ENCODE measurements at regions not wholly inside any gene's neighbourhood (a gene's known extent, or its start where the extent isn't known, plus 50 kb on each side); places are given as distances from the start of the nearest gene placed in this dataset.

- Mint-ChIP-seq H3K27me3 (ENCODE audit: low read depth in 3 of 3) (no peaks in the 10 kb centered on the region), H3K36me3 (no peaks in the 10 kb centered on the region), H3K27ac (no peak overlapping the region), H3K4me3 (no peak overlapping the region), H3K4me1 (no peaks in the 10 kb centered on the region), H3K9me3 (peaks cover 0 to 2% (median 0%) of the 10 kb centered on the region in 7 donors)
- H3K36me3 ChIP-seq (replicated peaks in 1 of 2; ENCODE audit: control insufficient read depth in 1 of 2, insufficient read depth in 2 of 2, low read length in 2 of 2) = no peaks in the 10 kb centered on the region
- no peak overlapping the region for H3K4me2 ChIP-seq (replicated peaks; ENCODE audit: extremely low read depth, low read length, poor library complexity, severe bottlenecking)
- no peaks in the 10 kb centered on the region for H3K79me2 ChIP-seq (ENCODE audit: insufficient read depth, low read length)
- H3K9ac ChIP-seq (ENCODE audit: insufficient read depth, low read length, poor library complexity, severe bottlenecking) = no peak overlapping the region
- no peak for TF ChIP-seq CTCF (IDR thresholded peaks at IDR 0.05)
- intact Hi-C loops (cut with micrococcal nuclease) = no loop called here
- H3K27ac ChIP-seq (ENCODE audit: low read depth in 1 of 2, low read length in 2 of 2) = no peak overlapping the region
- no CpG with 5 or more reads among the region's 3 CpGs for WGBS (ENCODE audit: insufficient coverage)
- H4K20me1 ChIP-seq (ENCODE audit: insufficient read depth, low read length) = no peaks in the 10 kb centered on the region
- DNase-seq = no peak
- no peaks in the 10 kb centered on the region for H3K4me1 ChIP-seq (ENCODE audit: control insufficient read depth in 1 of 2, insufficient read depth in 2 of 2, low read length in 2 of 2)
- H3K9me3 ChIP-seq (replicated peaks in 1 of 2; ENCODE audit: control insufficient read depth in 1 of 2, insufficient read depth in 1 of 2, low read length in 2 of 2) = no peaks in the 10 kb centered on the region
- no peaks in the 10 kb centered on the region for H3K27me3 ChIP-seq (ENCODE audit: control insufficient read depth in 2 of 2, insufficient read depth in 2 of 2, low read length in 2 of 2)
- no peak overlapping the region for H3K4me3 ChIP-seq (replicated peaks in 1 of 3; ENCODE audit: low read depth in 2 of 3, low read length in 3 of 3)
- no peak overlapping the region for H2AFZ ChIP-seq (ENCODE audit: insufficient read depth, low read depth, low read length, poor library complexity, severe bottlenecking)
Measured at GRCh38 chr6:85116475-85116874, 333.4 kb upstream of the NT5E start.

GRCh38 chr6:85115876-85116275 is 334.0 kb upstream of the NT5E start:
- TF ChIP-seq CTCF (IDR thresholded peaks at IDR 0.05) = no peak
- Histone ChIP-seq H3K4me1 (ENCODE audit: control insufficient read depth in 1 of 2, insufficient read depth in 2 of 2, low read length in 2 of 2) (no peaks in the 10 kb centered on the region), H4K20me1 (ENCODE audit: insufficient read depth, low read length) (no peaks in the 10 kb centered on the region), H2AFZ (ENCODE audit: insufficient read depth, low read depth, low read length, poor library complexity, severe bottlenecking) (no peak overlapping the region), H3K4me3 (replicated peaks in 1 of 3; ENCODE audit: low read depth in 2 of 3, low read length in 3 of 3) (no peak overlapping the region), H3K9me3 (replicated peaks in 1 of 2; ENCODE audit: control insufficient read depth in 1 of 2, insufficient read depth in 1 of 2, low read length in 2 of 2) (no peaks in the 10 kb centered on the region), H3K9ac (ENCODE audit: insufficient read depth, low read length, poor library complexity, severe bottlenecking) (no peak overlapping the region), H3K79me2 (ENCODE audit: insufficient read depth, low read length) (no peaks in the 10 kb centered on the region), H3K27me3 (ENCODE audit: control insufficient read depth in 2 of 2, insufficient read depth in 2 of 2, low read length in 2 of 2) (no peaks in the 10 kb centered on the region), H3K4me2 (replicated peaks; ENCODE audit: extremely low read depth, low read length, poor library complexity, severe bottlenecking) (no peak overlapping the region), H3K27ac (ENCODE audit: low read depth in 1 of 2, low read length in 2 of 2) (no peak overlapping the region), H3K36me3 (replicated peaks in 1 of 2; ENCODE audit: control insufficient read depth in 1 of 2, insufficient read depth in 2 of 2, low read length in 2 of 2) (no peaks in the 10 kb centered on the region)
- no peaks in the 10 kb centered on the region for H3K27me3 Mint-ChIP-seq (ENCODE audit: low read depth in 3 of 3)
- H3K27ac Mint-ChIP-seq = no peak overlapping the region
- H3K36me3 Mint-ChIP-seq = no peaks in the 10 kb centered on the region
- H3K4me3 Mint-ChIP-seq = no peak overlapping the region
- H3K4me1 Mint-ChIP-seq = no peaks in the 10 kb centered on the region
- DNase-seq = no peak
- H3K9me3 Mint-ChIP-seq = peaks cover 0 to 2% (median 0%) of the 10 kb centered on the region in 7 donors
- WGBS (ENCODE audit: insufficient coverage) = 83% methylated on average over 1 of the region's 2 CpGs
- intact Hi-C loops (cut with micrococcal nuclease) = no loop called here

Measured in CD14-positive monocyte (primary cell).